HG02678 (cell line): ENCODE measurements at regions not wholly inside any gene's neighbourhood (a gene's known extent, or its start where the extent isn't known, plus 50 kb on each side); places are given as distances from the start of the nearest gene placed in this dataset.
"Not testable (repeated sequence)": the region's sequence is repeated elsewhere in the genome, so short reads cannot be mapped to it uniquely, and the experiment has no call there.

Experiments used
- ATAC-seq: cut with Tn5 transposase; IDR thresholded peaks from one replicate; pipeline ENCODE4 v1.9.1; 2021; ENCODE audit warnings: mild to moderate bottlenecking, moderate library complexity; ENCODE audit not compliant: unreplicated experiment

- no peak for ATAC-seq
Measured at GRCh38 chr1:96519851-96520578, 201.6 kb upstream of the PTBP2 start.

- ATAC-seq, result no peak
Measured at GRCh38 chr1:96520579-96520947, 201.0 kb upstream of the PTBP2 start.

GRCh38 chr1:96521010-96521409, 200.6 kb upstream of the PTBP2 start:
- no peak for ATAC-seq

- ATAC-seq, result no peak
Measured at GRCh38 chr1:96521994-96522760, 199.4 kb upstream of the PTBP2 start.

GRCh38 chr1:96522927-96523326, 198.7 kb upstream of the PTBP2 start:
- no peak for ATAC-seq

GRCh38 chr1:96524100-96524499, 197.5 kb upstream of the PTBP2 start:
- no peak for ATAC-seq

- ATAC-seq, result no peak
Measured at GRCh38 chr1:96525657-96526557, 195.7 kb upstream of the PTBP2 start.

- ATAC-seq, result not testable (repeated sequence)
Measured at GRCh38 chr1:96528672-96529071, 192.9 kb upstream of the PTBP2 start.

- no peak for ATAC-seq
Measured at GRCh38 chr1:96533820-96534219, 187.8 kb upstream of the PTBP2 start.

GRCh38 chr1:96536581-96536980, 185.0 kb upstream of the PTBP2 start:
- no peak for ATAC-seq

GRCh38 chr1:96538111-96538641, 183.4 kb upstream of the PTBP2 start:
- no peak for ATAC-seq

- ATAC-seq, result no peak
Measured at GRCh38 chr1:96538883-96539282, 182.7 kb upstream of the PTBP2 start.

- no peak for ATAC-seq
Measured at GRCh38 chr1:96541491-96541890, 180.1 kb upstream of the PTBP2 start.

- ATAC-seq, result no peak
Measured at GRCh38 chr1:96544051-96544830, 177.3 kb upstream of the PTBP2 start.

GRCh38 chr1:96544831-96545221, 176.8 kb upstream of the PTBP2 start:
- ATAC-seq, result no peak

GRCh38 chr1:96545935-96546656, 175.5 kb upstream of the PTBP2 start:
- ATAC-seq, result no peak

- ATAC-seq, result no peak
Measured at GRCh38 chr1:96550061-96550460, 171.5 kb upstream of the PTBP2 start.

GRCh38 chr1:96552451-96552850, 169.1 kb upstream of the PTBP2 start:
- no peak for ATAC-seq

- ATAC-seq, result no peak
Measured at GRCh38 chr1:96553811-96554210, 167.8 kb upstream of the PTBP2 start.

- no peak for ATAC-seq
Measured at GRCh38 chr1:96554364-96554763, 167.2 kb upstream of the PTBP2 start.
